GM18873 (cell line): ENCODE measurements at regions not wholly inside any gene's neighbourhood (a gene's known extent, or its start where the extent isn't known, plus 50 kb on each side); places are given as distances from the start of the nearest gene placed in this dataset.

Experiments
- ATAC-seq: cut with Tn5 transposase; IDR thresholded peaks from one replicate; pipeline ENCODE4 v1.9.1; 2021; ENCODE audit warnings: mild to moderate bottlenecking, moderate library complexity, moderate number of reproducible peaks; ENCODE audit not compliant: unreplicated experiment, low FRiP score

DNA sequence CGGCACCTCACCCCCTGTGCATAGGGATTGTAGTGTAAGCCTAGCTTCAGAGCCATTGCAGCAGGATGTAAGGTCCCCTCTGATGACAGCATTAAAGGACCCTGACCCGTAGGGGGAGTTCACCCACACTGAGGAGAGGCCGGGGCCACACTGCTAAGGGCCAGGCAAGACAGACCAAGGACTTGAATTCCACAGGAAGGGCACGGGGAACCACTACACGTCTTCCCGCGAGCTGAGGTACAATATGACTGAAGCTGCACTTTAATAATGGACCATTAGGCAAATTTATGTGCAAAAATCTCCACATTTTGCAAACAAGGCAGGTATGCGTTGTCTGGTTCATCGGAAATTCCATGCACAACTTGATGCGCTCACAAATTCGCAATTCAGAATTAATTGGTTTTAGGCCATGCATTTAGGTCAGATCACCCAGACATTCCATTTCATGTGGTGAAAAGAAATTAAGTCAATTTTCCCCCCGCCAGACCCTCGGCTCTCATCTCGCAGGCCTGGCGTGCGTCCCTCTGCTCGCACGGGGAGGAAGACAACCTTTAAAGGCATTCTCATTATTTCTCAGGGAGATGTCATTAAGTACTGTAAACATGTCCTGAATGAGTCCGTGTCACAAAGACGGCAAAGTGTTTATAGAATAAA, 111.8 kb downstream of the FOXA2 start:
- no peak for ATAC-seq

DNA sequence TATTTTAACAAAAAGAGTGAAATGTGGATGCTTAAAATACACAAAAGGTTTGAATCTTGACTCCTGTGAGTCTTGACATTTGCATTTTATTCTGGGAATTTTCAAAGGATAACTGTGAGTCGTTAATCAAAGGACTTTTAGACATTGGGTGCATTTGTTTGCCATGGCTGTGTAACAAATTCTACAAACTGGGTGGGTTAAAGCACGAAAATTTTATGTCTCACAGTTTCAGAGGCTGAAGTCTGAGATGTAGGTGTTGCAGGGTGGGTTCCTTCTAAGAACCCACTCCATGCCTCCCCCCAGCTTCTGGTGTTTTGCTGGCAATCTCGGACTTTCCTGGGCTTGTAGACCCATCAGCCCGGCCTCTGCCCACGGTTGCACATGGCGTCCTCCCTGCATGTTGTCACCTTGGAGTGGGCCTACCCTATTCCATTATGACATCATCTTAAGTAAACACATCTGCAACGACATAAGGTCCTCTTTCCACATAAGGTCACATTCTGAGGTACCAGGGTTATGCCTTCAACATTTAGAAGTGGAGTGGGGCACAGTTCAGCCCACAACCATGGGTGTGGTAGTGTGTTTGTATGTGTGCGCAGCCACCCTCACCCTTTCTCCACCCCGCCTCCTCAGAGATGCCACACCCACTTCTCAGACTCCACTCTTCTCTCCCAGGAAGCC, 113.1 kb downstream of the FOXA2 start:
- no peak for ATAC-seq

DNA sequence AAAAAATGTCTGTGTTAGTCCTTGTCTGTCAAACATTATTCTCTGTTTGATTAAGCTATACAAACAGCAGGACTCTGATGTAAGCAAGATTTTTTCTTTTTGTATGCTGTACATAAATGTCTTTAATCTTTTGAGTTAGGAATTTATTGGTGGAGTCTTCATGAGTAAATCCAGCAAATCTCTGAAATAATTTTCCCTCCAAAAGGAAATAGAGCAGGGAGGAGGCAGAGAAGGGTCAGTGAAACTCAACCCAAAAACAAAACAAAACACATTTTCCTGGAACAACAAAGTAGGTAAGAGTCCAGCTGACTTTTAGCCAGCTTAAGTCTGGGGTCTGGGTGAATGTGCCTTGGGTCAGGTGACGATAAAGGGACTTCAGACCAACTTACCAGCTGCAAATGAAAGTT, 113.7 kb downstream of the FOXA2 start:
- no peak for ATAC-seq

DNA sequence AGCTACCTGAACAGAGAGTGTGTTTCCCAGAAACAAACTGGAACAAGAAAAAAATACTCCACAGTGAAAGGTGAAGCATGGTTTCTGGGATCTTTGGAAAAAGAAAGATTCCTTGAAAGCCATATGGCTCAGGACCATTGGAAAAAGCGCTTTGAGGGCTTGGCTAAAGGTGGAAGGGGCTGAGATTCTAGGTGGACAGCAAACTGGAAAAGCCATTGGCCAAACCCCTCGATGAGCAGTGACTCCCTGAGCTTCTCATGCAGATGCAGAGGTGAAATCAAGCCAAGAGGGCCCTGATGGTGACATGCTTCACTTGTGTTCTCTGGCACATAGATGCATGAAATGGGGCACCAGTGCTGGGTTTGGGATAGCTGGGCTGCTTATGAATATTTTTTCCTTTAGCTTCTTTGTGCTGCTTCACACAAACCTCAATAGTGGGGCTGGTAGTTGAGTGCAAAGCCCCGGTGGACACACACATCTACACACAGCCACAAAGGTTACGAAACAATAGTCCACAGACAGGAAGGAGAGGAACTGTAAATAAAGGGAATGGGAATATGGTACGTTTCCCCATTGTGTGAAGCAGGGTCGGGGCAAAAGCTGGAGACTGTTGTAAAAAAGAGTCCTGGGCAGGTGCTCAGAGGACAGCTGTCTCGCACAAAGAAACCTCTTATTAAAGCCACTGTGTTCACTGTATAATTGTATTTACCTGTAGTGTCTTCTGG, 117.8 kb downstream of the FOXA2 start:
- ATAC-seq: no peak

GRCh38 chr20:22465622-22466446, 118.5 kb downstream of the FOXA2 start:
- ATAC-seq: no peak

DNA sequence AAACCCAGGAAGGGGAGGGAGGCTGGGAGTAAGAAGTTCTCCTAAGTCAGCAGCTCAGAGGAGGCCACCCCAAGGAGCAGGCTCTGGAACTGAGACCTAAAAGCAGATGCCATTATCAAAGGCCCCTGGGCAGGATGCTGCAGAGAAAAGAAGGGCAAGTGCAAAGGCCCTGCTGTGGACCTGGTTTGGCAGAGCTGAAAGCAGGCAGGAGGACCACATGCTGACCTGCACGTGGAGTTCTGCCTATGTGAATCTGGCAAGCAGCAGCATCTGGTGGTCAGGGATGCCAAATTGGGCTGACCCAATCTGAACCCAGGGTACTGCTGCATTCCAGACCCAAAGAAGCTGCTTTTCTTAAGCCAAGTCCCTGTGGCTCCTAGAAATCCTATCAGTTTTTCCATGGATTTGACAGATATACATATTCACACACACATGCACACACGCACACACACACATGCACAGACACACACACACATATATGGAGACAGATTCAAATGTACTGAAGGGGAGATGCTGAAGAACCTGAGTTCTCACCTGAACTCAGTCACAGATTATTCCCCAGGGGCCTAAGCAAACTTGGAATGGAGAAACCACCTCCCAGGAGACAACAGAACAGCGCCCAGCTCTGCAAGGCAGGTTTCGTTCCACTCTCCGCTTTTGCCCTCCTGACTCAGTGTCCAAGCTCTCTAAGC, 119.9 kb downstream of the FOXA2 start:
- ATAC-seq: no peak

GRCh38 chr20:22462975-22463914, 121.1 kb downstream of the FOXA2 start:
- no peak for ATAC-seq

DNA sequence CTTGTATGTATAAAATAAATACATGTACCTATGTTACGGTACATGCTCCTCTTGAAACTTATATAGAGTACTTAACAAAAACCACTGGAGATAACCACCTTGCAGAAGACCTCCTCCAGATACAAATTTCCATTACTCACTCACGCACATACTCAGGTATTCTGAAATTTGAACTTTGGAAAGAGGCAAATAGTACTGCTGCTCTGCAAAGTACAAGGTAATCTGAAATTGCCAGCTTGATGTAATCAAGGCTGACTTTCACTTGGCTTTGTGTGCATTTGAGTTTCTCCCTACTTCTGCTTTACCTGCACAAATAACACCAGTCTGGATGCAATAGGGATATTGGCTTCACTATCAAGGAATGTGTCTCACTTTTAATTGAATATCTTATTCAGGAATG, 123.6 kb downstream of the FOXA2 start:
- no peak for ATAC-seq

DNA sequence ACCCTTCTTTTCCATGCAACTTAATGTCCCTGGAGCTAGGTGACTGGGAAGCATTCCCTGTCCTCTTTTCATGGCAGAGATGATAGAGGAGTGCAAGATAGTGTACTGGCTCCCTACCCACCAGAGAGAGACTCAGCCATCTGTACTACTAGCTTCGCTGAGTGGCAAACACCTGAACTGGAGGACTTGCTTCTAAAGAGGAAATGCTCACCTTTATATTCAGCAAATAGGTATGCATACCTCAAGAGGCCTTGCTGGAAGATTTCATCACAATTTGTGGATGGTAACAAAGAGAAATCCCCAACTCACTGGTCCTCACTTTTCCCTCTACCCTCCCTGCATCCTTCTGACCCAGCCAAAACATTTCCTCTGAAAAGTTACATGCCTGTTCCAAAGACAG, 124.1 kb downstream of the FOXA2 start:
- no peak for ATAC-seq

GRCh38 chr20:22459754-22460153, 124.6 kb downstream of the FOXA2 start:
- no peak for ATAC-seq

DNA sequence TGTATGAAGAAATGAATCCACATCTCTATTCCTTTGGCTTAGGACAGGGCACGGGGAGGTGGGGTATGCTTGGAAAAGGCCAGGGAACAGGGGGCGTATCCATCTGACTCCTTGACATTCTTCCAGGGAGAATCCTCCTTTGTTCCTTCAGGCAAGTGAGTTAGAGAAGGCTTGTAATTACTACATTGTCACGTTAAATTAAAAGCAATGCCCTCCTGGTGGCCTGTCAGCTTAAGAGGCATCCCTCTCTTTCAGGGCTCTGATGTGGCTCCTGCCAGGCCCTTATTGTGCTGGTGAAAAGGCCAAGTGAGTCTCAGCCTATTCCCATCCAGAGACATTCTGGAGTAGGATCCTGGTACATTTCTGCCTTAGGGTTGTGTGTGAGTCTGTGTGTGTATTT, 128.3 kb downstream of the FOXA2 start:
- no peak for ATAC-seq

DNA sequence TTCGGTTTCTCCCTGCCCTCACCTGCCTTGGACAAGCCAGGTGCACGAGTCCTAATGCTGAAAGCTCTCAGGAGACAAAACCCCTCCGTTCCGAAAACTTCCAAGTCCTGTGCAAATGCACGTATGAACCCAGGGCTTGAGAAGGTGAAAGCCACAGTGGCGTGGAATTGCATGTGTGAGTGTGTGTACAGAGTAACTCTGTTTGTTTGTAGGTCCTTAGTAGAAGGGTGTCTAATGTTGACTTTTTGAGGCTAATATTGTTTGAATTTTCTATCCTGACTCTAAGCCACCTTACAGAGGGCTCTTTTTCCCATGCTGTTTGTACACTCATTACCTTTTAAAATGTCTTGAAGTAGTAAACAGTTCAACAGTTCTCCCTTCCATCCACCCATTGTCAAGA, 129.1 kb downstream of the FOXA2 start:
- no peak for ATAC-seq

DNA sequence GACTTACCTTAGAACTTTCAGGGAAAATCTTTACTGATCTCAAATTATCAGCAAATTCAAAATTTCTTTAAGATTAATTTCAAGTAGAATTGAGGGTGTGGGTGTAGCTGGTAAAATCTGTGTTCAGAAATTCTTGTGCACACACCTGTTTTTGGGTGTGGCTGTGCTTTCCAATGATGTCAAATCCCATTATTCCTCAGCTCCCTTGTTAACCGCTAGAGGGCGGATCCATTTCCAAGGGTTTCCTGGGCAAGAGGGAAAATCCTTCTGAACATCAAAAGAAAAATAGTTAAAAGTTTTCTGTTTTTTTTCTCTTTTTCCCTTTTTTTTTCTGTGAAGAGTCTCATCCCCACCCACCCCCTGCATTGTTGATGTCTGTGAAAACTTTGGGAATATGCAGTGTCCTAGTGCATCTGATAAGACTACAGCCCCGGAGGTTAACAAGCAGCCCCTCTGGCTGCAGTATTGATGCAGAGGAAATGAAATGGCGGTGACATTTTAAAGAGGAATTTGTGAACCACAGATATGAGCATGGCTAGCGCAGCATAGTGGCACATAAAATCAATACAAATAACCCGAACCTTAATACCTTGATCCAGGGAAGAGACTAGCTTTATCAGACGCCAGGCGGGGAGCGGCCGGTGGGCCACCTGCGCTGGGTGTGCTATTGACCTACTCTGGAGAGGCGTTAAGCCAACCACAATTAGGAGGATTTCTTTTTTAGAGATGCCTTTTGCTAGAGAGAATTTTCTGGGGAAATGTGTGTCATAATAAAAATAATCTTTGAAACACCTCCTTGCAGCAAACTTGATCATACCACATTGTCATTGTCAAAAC, 130.9 kb downstream of the FOXA2 start:
- no peak for ATAC-seq

DNA sequence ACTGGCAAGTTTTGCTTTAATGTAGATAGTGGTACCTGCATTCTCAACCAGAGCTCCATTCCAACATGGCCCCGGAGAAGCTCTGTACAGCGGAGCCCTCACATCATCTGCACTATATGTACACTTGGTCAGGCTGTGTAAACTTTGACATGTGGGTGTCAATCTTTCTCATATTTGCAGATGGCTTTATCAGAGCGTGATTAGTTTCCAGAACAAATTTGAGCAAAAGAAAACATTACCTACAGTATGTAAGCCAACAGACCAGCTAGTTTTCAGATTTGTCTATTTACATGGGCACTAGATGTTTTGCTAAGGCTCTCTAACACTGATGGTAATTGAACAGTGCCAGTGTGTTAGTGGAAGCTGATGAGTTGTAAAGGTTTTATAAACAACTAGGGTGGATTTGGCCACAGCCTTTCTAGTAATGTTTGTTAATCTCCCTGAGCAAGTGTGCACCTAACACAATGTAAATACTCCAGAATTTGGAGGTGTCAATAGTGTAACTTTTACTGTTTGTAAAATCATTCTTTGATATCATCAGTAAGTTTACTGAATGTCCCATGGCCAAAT, 131.8 kb downstream of the FOXA2 start:
- no peak for ATAC-seq

DNA sequence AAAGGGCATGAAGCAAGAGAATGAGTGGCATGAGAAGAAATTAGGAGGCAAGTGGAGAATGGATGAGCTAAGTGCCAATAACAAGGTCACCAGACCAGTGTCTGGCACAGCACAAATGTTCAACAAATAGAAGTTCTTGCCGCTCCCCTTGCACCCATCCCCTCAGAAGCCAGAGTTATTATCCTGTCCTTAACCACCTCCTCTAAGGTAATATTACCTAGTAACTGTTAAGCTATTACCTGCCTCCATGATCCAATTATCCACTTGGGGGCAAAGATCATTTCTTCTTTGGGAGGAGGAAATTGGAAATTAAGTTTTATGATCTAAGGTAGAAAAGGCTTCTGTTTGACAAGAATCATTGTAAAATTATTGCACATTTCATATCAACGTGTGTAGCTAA, 133.8 kb downstream of the FOXA2 start:
- ATAC-seq: no peak

- ATAC-seq: no peak
Observed at GRCh38 chr20:22449188-22449973, 135.0 kb downstream of the FOXA2 start.

DNA sequence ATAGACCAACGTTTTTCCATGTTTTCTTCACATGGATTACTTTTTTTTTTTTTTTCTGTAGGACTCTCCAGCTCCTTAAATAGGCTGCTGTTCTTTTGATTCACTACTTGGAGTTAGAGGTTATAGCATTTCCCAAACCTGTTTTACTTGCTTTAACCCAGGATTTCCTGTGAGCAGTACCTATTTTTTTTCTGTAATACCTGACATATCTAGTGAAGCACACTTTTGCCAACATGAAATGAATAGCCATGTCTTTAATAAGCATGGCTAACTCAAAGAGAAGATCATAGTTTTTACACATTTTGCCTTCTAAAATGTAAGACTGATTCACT, 137.0 kb downstream of the FOXA2 start:
- ATAC-seq: no peak
